RWPE1 (cell line): ENCODE measurements at regions not wholly inside any gene's neighbourhood (a gene's known extent, or its start where the extent isn't known, plus 50 kb on each side); places are given as distances from the start of the nearest gene placed in this dataset.
"Not testable (repeated sequence)": the region's sequence is repeated elsewhere in the genome, so short reads cannot be mapped to it uniquely, and the experiment has no call there.

Source experiments
- CTCF ChIA-PET: fragments of 350-600 bp; sonication (Branson Sonifier 250); formaldehyde crosslinking; extraction: SDS; loops from one replicate; lab custom pipeline; 2021; lab: Yijun Ruan, JAX
- POLR2A ChIA-PET: fragments of 400-600 bp; formaldehyde crosslinking; extraction: SDS; loops from one replicate; lab custom pipeline; 2020; ENCODE audit warnings: antibody characterized with exemption; ENCODE audit not compliant: low non-redundant PET; lab: Yijun Ruan, JAX
- DNase-seq: peaks from one replicate; pipeline ENCODE4 v3.0.0; 2012; ENCODE audit warnings: low spot score
- H3K27ac ChIP-seq: fragments of 450-650 bp; 2 replicates; pipeline ENCODE4 v1.5.1; 2017
- CTCF ChIP-seq: fragments of 450-650 bp; conservative IDR thresholded peaks from 2 replicates; pipeline ENCODE4 v1.5.1; 2017; ENCODE audit warnings: low read depth, mild to moderate bottlenecking

- no peak overlapping the region for H3K27ac ChIP-seq
- TF ChIP-seq CTCF: no peak
- no peak for DNase-seq
- POLR2A ChIA-PET: no interaction called here
- CTCF ChIA-PET: no interaction called here
Observed at GRCh38 chr21:16117331-16117730, 387.5 kb downstream of the USP25 start.

GRCh38 chr21:16117851-16118590, 388.2 kb downstream of the USP25 start:
- ChIA-PET POLR2A (no interaction called here), CTCF (interaction anchor here (0.6 kb wide), 1 partner anchor 1254 kb away, joined by 4 read pairs; no protein-coding TSS in a partner anchor)
- no peak for TF ChIP-seq CTCF
- no peak overlapping the region for H3K27ac ChIP-seq
- peak; percentile 2 for DNase-seq

- CTCF ChIA-PET: no interaction called here
- POLR2A ChIA-PET: no interaction called here
- H3K27ac ChIP-seq: no peak overlapping the region
- no peak for TF ChIP-seq CTCF
- DNase-seq: peak; percentile 68
Observed at GRCh38 chr21:16124378-16125138, 394.8 kb downstream of the USP25 start.

- no peak overlapping the region for H3K27ac ChIP-seq
- CTCF ChIA-PET: no interaction called here
- TF ChIP-seq CTCF: no peak
- POLR2A ChIA-PET: no interaction called here
- DNase-seq: no peak
Observed at GRCh38 chr21:16125274-16125673, 395.5 kb downstream of the USP25 start.

- H3K27ac ChIP-seq, POLR2A ChIA-PET, DNase-seq: not testable (repeated sequence)
- CTCF ChIA-PET: interaction anchor here (0.7 kb wide), 1 partner anchor 1303 kb away, joined by 3 read pairs; no protein-coding TSS in a partner anchor
Observed at GRCh38 chr21:16132453-16132852, 402.7 kb downstream of the USP25 start.

GRCh38 chr21:16133248-16133647, 403.5 kb downstream of the USP25 start:
- DNase-seq: no peak
- H3K27ac ChIP-seq: no peak overlapping the region
- CTCF ChIA-PET: interaction anchor here (0.6 to 0.7 kb wide), 2 partner anchors 1136 to 1302 kb away, joined by 3 read pairs; no protein-coding TSS in a partner anchor
- POLR2A ChIA-PET: no interaction called here
- TF ChIP-seq CTCF: no peak

- DNase-seq: no peak
- H3K27ac ChIP-seq: no peak overlapping the region
- ChIA-PET CTCF (no interaction called here), POLR2A (no interaction called here)
- no peak for TF ChIP-seq CTCF
Observed at GRCh38 chr21:16134134-16134533, 404.4 kb downstream of the USP25 start.
